Fibroblast of lung (primary cell): ENCODE measurements at regions not wholly inside any gene's neighbourhood (a gene's known extent, or its start where the extent isn't known, plus 50 kb on each side); places are given as distances from the start of the nearest gene placed in this dataset.
"Not testable (repeated sequence)": the region's sequence is repeated elsewhere in the genome, so short reads cannot be mapped to it uniquely, and the experiment has no call there.

ENCODE experiments used
- CTCF ChIP-seq, 2 donors: IDR thresholded peaks in 1 of 2; conservative IDR thresholded peaks in 1 of 2; 1 replicate in 1 of 2; 2 replicates in 1 of 2; pipeline ENCODE4 v1.5.1; 2011 to 2012; ENCODE audit warnings: low read length in 2 of 2, control low read depth in 1 of 2, inconsistent platforms in 1 of 2, low read depth in 1 of 2, mild to moderate bottlenecking in 1 of 2
- EZH2 ChIP-seq: IDR thresholded peaks from 2 replicates; pipeline ENCODE4 v1.5.1; 2012; ENCODE audit warnings: low read length, control low read depth, mild to moderate bottlenecking; ENCODE audit errors: missing control alignments

GRCh38 chr6:84941609-84942008 is 177.2 kb upstream of the TBX18 start:
- TF ChIP-seq CTCF (conservative IDR thresholded peaks at IDR 0.05 in 1 of 2, IDR thresholded peaks at IDR 0.05 in 1 of 2; ENCODE audit: low read depth in 1 of 2, low read length in 2 of 2); EZH2: not testable (repeated sequence)
